A673 (cell line): ENCODE measurements at regions not wholly inside any gene's neighbourhood (a gene's known extent, or its start where the extent isn't known, plus 50 kb on each side); places are given as distances from the start of the nearest gene placed in this dataset.

Experiments
- CTCF ChIP-seq: fragments of 300-800, 200-600 bp; sonication (generic); conservative IDR thresholded peaks from 2 replicates; pipeline ENCODE4 v1.5.1; 2017; ENCODE audit warnings: low read depth, mild to moderate bottlenecking, antibody characterized with exemption, low read length, moderate library complexity, mixed read lengths
- EZH2 ChIP-seq: fragments of 200-600 bp; sonication (generic); IDR thresholded peaks from 2 replicates; pipeline ENCODE4 v1.6.1; 2017; ENCODE audit warnings: borderline replicate concordance, low read depth, mild to moderate bottlenecking, mixed read lengths, antibody characterized with exemption, low read length; ENCODE audit not compliant: poor library complexity, severe bottlenecking

- TF ChIP-seq CTCF (no peak), EZH2 (no peak)
Measured at GRCh38 chr6:134517868-134518267, 200.0 kb upstream of the SGK1 start.
